ENCODE measurements at regions not wholly inside any gene's neighbourhood (a gene's known extent, or its start where the extent isn't known, plus 50 kb on each side); places are given as distances from the start of the nearest gene placed in this dataset.

- H3K9ac ChIP-seq (ENCODE audit: extremely low read depth, low read length, poor library complexity, severe bottlenecking), result no peak overlapping the region
- no peak for TF ChIP-seq CTCF (conservative IDR thresholded peaks at IDR 0.05)
- no peak for DNase-seq
These were observed 51.5 kb upstream of the ZBED5 start for GRCh38 chr11:10909141-10909883.

GRCh38 chr11:10908215-10908951 is 50.5 kb upstream of the ZBED5 start:
- Histone ChIP-seq H3K27ac (ENCODE audit: low read depth, low read length) (no peak overlapping the region), H3K4me1 (ENCODE audit: control insufficient read depth, insufficient read depth, low read length) (no peaks in the 10 kb centered on the region), H3K27me3 (ENCODE audit: control insufficient read depth, insufficient read depth, low read length, poor library complexity, severe bottlenecking) (no peaks in the 10 kb centered on the region), H3K36me3 (ENCODE audit: control insufficient read depth, insufficient read depth, low read length) (no peaks in the 10 kb centered on the region), H3K4me3 (ENCODE audit: low read length) (no peak overlapping the region), H3K9me3 (ENCODE audit: control insufficient read depth, low read length) (no peaks in the 10 kb centered on the region), H3K9ac (ENCODE audit: extremely low read depth, low read length, poor library complexity, severe bottlenecking) (no peak overlapping the region)
- Mint-ChIP-seq H3K36me3 (ENCODE audit: low read depth) (no peaks in the 10 kb centered on the region), H3K27me3 (ENCODE audit: insufficient read depth) (no peaks in the 10 kb centered on the region), H3K9me3 (peaks cover 2% of the 10 kb centered on the region), H3K4me3 (no peak overlapping the region), H3K4me1 (peaks cover 7% of the 10 kb centered on the region), H3K27ac (no peak overlapping the region)
- DNase-seq, result no peak
- no peak for TF ChIP-seq CTCF (conservative IDR thresholded peaks at IDR 0.05)
- 75 to 93% methylated on average over 4 to 8 of the region's 8 CpGs for WGBS, 2 experiments (ENCODE audit: insufficient coverage in 1 of 2, insufficient read length in 1 of 2)

More at GRCh38 chr11:10909141-10909883, 51.5 kb upstream of the ZBED5 start:
- 89 to 90% methylated on average over 3 to 8 of the region's 8 CpGs for WGBS, 2 experiments (ENCODE audit: insufficient coverage in 1 of 2, insufficient read length in 1 of 2)
- H3K4me3 Mint-ChIP-seq, result no peak overlapping the region
- no peaks in the 10 kb centered on the region for H3K9me3 ChIP-seq (ENCODE audit: control insufficient read depth, low read length)
- H3K9me3 Mint-ChIP-seq, result peaks cover 2% of the 10 kb centered on the region
- no peaks in the 10 kb centered on the region for H3K36me3 Mint-ChIP-seq (ENCODE audit: low read depth)
- no peaks in the 10 kb centered on the region for H3K4me1 ChIP-seq (ENCODE audit: control insufficient read depth, insufficient read depth, low read length)
- H3K27ac ChIP-seq (ENCODE audit: low read depth, low read length), result no peak overlapping the region
- no peaks in the 10 kb centered on the region for H3K36me3 ChIP-seq (ENCODE audit: control insufficient read depth, insufficient read depth, low read length)
- H3K4me3 ChIP-seq (ENCODE audit: low read length), result no peak overlapping the region
- H3K27me3 ChIP-seq (ENCODE audit: control insufficient read depth, insufficient read depth, low read length, poor library complexity, severe bottlenecking), result no peaks in the 10 kb centered on the region
- H3K27me3 Mint-ChIP-seq (ENCODE audit: insufficient read depth), result no peaks in the 10 kb centered on the region
- H3K27ac Mint-ChIP-seq, result no peak overlapping the region
- peaks cover 7% of the 10 kb centered on the region for H3K4me1 Mint-ChIP-seq
